NCI-H1092 treated with DMSO at 0.1 percent for 48 hours (cell line): ENCODE measurements at regions not wholly inside any gene's neighbourhood (a gene's known extent, or its start where the extent isn't known, plus 50 kb on each side); places are given as distances from the start of the nearest gene placed in this dataset.

Experiments used
- DNase-seq: peaks from one replicate; lab custom pipeline; 2025; lab: John Stamatoyannopoulos, UW

DNA sequence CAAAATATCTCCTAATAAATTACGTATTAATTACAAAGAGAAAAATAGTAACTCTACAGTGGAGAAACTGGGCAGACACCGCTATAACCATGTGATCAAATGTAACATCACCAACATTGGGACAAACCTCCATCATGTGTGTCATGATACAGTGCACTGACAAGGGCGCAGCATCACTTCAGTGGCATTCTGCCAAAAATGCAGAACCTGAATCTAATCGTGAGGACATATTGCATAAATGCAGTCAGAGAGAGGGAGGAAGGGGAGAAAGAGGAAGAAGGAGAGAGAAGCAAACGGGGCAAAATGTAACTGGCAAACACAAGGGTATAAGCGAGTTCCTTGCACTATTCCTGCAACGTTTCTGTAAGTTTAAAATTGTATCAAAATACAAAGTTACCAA lies 74.2 kb upstream of the MARCHF10 start:
- no peak for DNase-seq

DNA sequence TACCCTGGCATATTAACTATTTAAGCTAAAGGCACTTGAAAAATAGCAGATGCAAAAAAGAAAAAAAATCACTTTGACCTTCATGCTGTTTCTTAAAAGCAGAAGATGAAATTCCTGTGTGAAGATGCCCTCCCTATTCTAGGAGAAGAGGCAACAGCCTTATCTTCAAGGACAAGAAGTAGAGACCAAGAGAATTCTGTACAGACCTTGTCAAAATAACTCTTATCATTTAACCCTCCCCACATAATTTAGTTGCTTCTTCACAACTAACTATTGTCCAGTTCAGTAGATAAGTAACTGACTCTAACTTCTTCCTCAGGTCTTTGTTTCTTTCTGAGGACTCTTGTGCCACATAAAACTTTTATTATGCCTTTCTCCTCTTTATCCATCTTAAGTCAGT lies 72.0 kb upstream of the MARCHF10 start:
- DNase-seq, result no peak

DNA sequence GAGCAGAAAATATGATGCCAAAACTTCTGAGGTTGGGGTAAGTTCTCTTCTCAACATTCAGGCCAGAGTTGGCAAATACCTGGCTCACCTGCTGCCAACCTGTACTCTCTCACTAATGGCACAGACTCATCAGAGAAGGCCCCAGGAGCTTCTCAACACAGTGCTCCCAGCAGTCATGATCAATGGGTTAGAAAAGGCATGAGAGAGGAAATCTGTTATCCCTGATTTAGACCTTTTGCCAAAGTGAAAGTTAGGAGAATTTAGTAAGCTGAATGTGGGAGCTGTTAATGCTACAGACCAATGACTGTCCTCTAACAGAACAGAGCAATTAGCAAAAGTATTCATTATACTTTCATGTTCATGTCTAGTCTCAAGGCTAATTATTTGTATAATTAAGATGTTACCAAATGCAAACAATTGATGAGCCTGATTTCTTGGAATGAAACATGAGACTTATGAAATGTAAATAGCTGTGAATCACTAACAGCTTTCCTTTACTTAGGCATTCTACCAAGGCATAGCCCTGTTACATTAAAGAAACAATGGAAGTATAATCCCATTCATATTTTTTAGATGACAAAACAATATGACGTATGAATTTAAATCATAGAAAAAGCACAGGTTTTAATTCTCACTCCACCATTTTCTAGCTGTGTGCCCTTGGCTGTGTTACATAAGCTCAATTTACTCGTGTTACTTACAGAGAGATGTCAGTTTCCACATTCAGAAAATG lies 68.7 kb upstream of the MARCHF10 start:
- DNase-seq, result no peak

DNA sequence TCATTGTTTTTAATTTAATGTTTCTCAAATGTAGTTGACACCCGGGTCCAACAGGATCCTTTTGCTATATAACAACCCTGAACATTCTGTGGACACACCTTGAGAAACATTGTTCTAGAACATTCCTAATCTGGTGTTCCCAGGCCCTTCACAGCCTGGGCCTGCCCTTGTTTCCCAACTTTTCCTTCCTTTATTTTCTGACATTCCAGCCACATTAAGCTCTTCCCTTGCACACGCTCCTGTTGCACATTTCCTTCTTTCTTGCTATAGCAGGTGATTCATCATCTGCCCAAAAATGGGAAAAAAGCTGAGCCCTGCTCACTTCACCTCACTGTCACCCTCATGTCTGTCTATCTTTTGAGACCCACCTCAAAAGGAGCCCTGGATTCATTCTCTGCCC lies 67.9 kb upstream of the MARCHF10 start:
- DNase-seq, result no peak

DNA sequence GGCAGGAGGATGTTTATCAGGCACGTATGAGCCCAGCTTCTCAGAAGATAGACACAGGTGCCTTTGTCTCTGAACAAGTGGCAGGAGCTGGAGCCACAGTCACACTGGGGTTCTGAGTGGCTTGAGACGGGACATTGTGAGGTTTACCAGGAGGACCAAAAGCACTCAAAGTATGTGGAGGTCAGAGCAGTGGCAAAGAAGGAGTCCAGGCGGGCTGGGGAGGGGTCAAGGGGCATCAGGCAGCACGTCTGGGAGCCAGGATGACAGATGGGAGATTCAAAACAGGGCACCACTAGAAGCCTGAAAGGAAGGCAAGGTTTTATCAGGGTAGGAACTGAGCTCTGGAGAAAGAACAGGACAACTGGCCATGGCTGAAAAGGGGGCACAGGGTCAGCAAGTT lies 67.2 kb upstream of the MARCHF10 start:
- DNase-seq, result no peak

DNA sequence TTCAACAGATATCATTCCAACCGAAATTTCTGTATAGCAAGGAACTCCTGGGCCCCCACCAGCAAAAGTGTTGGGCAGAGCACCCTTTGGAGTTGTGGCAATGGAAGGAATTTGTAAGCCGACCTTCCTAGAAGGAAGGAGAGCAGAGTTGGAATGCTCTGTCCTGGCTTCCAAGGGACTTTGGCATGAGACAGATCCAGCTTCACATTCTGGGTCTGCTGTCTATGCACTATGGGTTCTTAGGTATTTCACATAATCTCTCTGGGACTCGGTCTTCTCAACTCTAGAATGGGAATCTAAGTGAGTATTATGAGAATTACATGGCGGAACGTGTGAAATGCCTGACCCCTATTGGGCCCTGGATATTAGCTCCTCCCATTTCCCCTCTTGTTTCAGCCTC lies 63.2 kb upstream of the MARCHF10 start:
- no peak for DNase-seq

DNA sequence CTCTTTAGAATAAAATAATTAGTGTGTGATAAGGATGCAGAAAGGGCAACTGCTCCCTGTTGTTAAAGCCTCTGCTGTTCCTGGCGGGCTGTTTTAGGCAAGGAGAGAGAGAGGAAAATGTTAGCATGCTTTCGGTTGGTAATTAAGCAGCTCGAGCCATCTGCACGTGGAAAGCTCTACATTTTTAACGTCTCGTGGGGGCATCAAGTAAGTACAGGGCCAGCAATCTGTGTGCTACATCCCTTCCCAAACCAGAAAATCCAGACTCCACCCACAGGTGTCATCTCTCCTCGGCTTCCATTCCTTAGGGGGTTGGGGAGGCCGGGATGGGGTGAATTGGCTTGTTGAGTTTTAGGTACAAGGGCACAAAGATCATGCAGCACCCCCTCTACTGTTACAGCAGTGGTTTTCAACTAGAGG lies 62.4 kb upstream of the MARCHF10 start:
- peak; percentile 62 for DNase-seq

DNA sequence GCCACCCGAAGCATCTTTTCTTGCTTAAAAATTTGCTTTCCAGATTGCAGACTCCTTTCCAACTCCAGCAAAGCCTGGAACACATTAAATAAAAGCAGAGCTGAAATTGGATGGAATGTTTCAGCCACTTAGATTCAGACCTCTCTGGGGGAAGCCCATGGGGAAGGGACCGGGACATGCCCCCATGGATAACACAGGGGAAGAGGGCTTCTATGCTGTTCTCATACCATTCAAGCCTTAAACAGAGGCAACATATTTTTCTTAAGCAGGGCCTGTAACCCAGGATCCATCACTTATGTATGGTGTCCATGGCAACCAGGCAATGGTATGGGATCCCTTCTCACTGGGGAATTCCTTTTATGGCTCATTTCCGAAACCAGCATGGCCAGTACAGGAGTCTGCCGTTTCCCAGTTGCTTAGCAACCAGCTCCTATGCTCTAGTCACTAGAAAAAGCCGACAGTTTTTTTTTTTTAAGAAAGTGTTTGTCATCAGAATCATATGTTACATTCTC lies 62.0 kb upstream of the MARCHF10 start:
- peak; percentile 63 for DNase-seq

DNA sequence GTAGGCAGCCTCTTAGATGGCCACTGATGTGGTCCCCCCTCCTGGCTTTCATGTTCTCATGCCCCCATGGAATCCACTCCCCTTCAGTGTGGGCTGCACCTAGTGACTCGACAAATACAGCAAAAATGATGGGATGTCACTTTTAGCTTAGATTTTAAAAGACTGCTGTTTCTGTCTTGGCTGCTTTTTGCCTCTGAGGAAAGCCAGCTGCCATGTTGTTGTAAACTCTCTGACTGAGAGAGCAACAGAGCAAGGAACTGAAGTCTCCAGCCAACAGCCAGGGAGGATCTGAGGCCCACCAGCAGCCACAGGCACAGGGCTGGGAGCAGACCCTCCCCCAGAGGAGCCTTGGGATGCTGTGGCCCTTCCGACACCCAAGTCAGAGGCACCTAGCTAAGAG lies 60.6 kb upstream of the MARCHF10 start:
- no peak for DNase-seq

DNA sequence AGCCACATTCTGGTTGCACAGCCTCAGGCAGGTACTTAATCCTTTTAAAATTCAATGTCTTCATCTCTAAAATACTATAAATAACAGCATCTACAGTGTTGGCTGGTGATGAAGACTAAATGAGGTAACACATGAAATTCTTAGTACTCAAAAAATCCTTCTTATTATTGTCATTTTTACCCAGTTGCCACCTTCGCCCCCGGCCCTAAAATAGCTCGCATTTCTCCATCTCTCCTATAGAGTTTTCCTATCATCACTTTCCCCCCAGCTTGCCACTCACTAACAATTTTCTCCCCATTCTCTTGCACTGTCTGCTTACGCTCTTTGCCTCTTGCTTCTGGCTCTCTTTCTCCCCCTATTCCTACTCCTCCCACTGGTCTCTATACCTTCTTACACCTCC lies 59.9 kb upstream of the MARCHF10 start:
- no peak for DNase-seq

DNA sequence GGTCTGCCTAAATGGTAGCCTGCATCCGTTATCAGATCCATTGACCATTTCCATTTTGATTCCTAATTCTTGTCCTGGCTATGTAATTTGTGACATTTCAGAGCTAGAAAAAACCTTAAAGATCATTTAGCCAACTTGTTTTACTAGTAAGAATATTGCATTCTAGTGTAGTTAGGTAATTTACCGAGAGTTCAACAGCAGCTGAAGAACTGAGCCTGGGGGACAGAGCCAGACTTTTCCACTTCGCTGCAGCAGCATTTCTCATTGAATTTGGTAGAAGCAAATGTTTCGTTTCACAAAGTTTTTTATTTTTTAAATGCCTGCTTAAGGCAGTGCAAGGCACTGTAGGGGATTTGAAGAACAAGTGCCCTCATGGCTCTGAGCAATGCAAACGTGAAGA lies 59.2 kb upstream of the MARCHF10 start:
- no peak for DNase-seq

DNA sequence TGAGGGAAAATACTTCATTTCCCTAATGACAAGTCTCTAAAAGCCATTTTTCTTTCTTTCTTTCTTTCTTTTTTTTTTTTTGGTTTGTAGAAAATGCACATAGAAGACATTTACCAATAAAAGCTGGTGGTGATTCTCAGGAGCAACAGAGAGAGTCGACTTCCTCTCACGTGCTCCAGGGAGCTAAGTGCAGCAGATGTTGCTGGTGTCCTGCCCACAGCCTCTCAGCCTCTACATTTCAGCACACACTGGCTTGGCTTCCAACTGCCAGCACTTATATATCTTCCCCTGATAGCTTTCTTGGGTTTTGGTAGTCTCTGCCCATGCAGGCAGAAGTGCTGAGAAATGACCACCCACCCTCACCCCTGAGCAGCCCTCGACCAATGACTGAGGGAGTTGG lies 58.4 kb upstream of the MARCHF10 start:
- no peak for DNase-seq

DNA sequence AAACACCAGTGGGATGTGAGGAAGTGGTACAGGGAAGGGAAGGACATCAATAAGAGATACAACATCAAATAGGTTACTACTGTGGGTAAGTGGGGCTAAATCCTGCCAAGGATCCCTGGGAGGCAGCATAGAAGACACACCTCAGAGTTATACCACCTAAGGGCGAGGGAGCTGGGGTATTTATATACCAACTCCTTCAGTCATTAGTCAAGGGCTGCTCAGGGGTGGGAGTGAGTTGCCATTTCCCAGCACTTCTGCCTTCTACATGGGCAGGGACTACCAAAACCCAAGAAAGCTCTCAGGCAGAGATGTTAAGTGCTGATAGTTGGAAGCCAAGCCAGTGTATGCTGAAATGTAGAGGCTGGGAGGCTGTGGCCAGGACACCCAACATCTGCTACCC lies 57.5 kb upstream of the MARCHF10 start:
- no peak for DNase-seq

DNA sequence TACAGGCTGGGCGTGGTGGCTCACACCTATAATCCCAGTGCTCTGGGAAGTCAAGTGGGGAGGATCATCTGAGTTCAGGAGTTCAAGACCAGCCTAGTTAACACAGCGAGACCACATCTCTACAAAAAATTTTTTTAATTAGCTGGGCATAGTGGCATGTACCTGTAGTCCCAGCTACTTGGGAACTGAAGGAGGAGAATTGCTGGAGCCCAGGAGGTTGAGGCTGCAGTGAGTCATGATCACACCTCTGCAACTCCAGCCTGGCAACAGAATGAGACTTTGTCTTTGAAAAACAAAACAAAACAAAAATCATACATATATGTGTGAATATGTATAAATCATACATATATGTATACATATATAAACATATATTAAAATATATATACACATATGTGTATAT lies 54.1 kb upstream of the MARCHF10 start:
- no peak for DNase-seq

DNA sequence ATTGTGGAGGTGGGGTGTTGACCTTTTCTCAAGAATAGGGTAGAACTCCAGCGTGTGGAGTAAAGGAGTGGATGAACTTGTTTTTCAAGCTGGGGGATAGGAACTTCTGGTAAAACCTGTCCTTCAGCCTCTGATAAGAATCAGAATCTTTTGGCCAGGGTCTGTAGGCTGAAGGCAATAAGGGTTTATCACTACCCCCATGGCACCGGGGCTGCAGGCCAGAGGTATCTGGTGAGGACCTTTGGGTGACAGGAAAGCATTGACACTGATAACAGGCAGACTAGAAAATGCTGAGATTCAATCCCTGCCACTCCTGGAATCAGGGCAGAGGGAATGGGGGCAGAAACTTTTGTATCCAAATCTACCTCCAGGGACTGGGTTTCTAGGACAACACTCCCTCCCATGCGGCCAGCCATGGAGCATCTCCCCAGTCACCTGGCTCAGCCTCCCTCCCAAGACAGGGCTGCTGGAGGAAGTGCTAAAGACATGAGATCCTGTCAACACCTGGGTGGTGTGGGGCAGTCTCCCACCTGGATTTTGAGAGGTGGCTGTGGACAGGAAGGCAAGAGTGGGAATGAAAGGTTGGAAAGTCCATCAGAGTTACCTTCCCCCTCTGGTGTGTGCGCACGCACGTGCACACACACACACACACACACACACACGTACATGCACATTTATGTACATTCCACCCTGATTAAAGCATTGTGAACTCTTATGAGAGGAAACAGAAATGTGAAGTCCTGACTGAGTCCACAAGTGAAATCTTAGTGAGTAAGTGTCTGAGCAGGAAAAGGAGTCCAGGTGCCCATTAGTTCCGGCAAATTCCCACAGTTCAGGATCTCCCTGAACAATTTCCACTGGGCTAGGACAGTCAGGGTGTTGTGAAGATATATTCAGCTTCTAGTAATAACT lies 53.1 kb upstream of the MARCHF10 start:
- DNase-seq, result no peak

DNA sequence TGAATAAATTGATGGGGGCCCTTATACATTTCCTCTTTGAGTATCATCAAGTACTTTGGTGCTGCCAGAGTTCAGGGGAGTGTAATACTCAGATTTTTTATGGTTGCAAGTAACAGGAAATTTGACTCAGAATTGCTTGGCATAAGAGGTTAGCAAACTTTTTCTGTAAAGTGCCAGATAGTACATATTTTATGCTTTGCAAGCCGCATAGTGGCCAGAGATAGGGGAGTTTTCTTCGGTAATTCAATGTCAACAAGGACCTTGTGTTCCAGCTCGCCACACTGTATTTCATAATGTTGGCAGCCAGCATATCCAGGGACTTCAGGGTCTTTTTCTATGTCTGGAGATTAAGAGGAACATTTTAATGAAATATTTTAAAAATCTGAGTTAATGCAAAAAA lies 51.0 kb upstream of the MARCHF10 start:
- DNase-seq, result no peak
